Stimulated activated CD8-positive, alpha-beta memory T cell treated with anti-CD3 and anti-CD28 coated beads, Interleukin-2, amount 100 ng/mL, for 48 hours (primary cell): ENCODE measurements at regions not wholly inside any gene's neighbourhood (a gene's known extent, or its start where the extent isn't known, plus 50 kb on each side); places are given as distances from the start of the nearest gene placed in this dataset.
"Not testable (repeated sequence)": the region's sequence is repeated elsewhere in the genome, so short reads cannot be mapped to it uniquely, and the experiment has no call there.

ENCODE experiments used
- DNase-seq, 2 donors: peaks; one replicate each; pipeline ENCODE4 v3.0.0-alpha.2; 2020; ENCODE audit warnings: low read depth in 2 of 2

DNA sequence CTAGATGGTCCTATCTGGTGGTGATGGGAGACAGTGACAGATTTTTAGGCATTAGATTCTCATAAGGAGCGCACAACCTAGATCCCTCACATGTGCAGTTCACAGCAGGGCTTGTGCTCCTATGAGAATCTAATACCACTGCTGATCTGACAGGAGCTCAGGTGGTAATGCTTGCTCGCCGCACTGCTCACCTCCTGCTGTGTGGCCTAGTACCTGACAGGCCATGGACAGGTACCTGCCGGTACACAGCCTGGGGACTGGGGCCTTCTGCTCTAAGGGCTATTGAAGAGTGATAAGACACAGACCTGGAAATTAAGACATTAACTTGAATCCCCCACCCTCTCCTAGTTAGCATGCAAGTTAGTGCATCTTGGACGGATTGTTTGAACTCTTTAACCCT lies 64.4 kb downstream of the KLRB1 start:
- not testable (repeated sequence) for DNase-seq

DNA sequence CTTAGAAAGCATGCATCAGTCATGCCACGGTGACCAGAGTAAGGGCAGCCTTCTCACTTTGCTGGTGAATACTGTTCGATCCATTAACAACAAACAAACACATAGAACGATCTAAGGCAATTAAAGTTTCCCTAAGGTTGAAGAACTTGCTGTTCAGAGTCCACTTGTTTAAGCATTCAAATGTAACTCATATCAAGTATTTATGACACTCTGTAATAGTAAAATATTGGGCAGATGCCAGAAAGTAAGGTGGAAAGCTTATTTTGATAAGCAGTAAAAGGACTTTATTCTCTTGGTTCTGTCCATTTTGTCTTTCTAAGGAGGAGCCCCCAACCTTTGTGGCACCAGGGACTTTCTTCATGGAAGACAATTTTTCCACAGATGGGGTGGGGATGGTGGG lies 64.9 kb downstream of the KLRB1 start:
- not testable (repeated sequence) for DNase-seq

DNA sequence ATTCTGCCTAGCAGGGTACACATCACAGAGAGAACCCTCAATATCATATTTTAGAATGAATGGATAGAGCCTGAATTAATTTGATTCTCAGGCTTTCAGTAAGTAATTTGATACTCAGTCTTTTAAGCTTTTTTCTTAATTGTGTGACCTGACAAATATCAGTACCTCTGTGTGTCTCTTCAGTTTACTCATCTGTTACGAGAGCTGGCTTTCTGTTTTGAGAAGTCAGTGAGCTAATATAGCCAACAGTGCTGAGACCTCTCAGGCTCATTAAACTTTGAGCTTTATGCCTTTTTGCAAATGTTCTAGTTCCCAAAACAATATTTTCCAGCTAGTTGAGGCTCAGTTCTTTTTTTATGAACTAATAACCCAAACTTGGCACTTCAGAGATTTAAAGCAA lies 91.8 kb downstream of the KLRB1 start:
- DNase-seq = not testable (repeated sequence)

DNA sequence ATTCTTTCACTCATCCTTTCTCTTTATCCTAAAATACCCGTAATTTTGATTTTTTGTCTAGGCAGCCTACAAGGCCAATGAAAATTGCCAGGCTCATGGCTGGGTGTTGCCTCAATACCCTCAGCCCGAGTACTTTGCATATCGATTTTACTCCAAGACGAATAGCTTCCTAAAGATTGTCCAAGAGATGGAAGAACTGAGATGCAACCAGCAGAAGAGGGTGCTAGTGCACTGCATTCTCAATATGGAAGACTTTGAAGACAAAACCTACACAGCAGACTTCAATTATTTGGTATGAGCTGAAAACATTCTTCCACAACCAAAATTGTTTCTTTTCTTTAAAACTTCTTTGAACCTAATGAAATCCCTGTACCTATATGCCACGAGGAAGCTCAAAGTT lies 95.0 kb downstream of the KLRB1 start:
- DNase-seq = not testable (repeated sequence)

DNA sequence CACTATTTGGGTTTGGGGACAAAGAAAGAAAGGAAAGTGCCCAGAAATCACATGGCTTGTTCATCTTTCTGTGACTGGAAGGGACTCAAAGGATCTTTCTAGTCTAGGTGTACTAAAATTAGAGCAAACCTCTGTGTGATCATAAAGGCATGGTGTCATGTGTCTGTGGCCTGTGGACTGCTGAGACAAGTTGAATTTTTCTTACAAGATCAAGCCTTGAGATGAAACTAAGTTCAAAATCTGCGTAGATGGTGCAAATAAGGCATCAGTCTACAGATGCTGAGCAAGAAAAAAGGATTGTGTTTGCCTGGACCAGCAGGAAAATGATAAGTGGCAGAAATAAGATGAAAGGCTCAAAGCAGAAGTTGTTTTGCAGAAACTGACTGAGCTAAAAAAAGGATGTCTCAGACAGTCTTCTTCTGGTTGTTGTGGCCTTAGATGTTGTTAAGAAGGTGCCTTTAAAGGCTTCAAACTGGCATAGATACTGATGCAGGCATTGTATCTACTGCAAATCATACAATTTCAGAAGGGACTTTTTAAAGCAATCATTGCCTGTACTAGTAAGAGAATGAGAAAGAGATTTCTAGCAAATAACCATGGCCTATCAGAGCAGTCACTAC lies 97.2 kb downstream of the KLRB1 start:
- not testable (repeated sequence) for DNase-seq

DNA sequence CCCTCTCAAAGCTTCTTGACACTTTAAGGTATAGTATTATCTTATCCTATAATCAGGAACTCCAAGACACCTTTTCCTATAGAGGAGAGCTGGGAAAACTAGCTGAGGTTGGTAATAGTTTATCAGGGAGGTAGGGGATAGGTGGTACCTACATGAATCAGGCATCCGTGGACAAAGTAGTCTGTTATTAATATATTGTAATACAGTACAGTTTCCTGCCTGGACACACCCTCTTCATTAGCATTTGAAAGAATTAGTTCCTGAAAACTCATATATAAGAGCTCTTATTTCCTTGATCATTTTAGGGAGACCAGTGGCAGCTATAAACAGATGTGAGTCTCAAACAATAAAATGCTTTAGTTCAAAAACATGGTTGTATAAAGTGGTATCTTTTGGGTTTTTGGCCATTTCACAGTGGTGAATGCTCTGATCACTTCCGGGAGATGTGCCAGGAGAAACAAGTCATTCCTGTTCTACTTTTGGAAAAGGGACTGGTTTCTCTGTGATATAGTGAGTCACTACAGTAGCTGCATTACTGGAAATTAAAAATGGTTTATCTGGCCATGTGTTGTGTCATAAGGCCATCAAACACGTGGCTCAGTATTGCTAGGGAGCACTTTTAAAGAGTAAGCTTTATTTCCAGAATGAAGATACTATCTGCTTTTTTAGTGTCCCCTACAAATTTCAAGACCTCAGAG lies 98.1 kb downstream of the KLRB1 start:
- no peak for DNase-seq

DNA sequence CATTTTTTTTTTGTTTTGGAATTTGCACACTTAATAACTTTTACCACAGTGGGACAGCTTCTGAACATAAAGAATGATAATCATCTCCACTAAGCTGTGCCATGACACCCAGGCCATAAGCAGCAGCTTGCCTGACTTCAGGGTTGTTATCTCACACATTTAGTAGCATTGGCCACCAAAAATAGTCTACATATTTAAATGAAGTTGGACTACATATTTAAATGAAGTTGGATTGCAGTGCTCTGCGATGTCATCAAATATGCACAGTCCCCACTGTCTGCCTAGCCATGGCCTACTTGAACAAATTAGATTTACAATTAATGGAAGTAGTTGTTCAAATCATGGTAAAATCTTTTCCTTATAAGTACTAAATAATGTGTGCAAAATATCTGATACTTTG lies 101.0 kb downstream of the KLRB1 start:
- no peak for DNase-seq

DNA sequence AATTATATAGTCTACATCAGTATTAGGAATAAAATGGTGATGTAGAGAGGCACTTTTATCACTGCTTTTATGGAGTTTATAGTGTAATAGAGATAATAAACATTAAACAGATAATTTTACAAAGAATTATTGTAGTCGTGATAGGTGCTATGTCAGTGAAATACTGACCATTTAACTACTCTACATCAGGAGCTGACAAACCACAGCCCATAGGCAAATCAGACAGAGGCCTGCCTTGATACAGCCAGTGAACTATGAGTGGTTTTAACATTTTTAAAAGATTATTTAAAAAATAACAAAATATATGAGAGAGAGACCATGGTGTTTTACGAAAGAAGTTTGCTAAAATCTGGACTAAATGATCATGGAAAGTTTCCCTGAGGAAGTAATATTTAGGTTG lies 104.3 kb downstream of the KLRB1 start:
- not testable (repeated sequence) for DNase-seq

DNA sequence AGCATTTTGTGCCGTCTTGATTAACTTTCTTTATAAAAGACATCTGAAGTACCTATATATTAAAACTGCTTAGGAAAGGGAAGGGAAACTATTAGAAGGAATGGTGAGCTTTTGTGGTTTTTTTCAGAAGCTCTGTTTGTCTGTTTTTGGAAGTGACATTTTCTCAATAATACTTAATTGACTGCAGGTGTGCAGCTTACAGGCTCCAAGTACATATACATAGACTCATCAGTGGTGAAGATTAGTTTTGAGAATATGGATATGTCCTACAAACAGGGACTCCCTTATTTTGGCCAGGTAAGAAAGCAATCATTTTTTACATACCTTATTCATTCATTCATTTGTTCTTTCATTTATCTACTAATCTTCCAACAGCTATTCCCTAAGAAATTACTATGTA lies 104.9 kb downstream of the KLRB1 start:
- not testable (repeated sequence) for DNase-seq

DNA sequence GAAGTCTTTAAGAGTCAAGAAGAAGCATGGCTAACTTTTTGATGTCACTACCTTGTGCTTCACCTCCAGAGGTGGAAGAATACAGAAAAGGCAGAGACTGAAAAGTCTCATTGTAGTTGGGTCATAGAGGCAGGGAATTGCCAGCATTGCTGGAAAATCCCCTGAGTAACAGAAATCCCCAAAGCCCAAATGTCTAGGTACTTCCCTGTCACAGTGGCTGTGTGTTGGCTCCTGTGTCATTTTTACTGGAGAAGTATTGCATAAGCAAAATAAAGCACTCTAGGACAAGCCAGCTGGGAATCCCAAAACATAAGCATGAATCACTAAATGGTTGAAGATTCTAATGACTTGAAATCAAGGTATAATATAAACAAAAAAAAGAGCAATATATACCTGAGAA lies 114.4 kb downstream of the KLRB1 start:
- not testable (repeated sequence) for DNase-seq

DNA sequence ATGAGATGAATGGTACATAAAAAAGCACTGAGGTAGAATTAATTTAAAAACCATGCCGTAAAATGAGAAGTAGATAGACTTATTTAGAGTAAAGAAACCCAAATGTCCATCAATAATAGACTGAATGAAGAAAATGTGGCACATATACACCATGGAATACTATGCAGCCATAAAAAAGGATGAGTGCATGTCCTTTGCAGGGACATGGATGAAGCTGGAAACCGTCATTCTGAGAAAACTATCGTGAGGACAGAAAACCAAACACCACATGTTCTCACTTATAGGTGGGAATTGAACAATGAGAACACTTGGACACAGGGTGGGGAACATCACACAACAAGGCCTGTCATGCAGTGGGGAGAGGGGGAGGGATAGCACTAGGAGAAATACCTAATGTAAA lies 126.4 kb downstream of the KLRB1 start:
- DNase-seq = not testable (repeated sequence)

DNA sequence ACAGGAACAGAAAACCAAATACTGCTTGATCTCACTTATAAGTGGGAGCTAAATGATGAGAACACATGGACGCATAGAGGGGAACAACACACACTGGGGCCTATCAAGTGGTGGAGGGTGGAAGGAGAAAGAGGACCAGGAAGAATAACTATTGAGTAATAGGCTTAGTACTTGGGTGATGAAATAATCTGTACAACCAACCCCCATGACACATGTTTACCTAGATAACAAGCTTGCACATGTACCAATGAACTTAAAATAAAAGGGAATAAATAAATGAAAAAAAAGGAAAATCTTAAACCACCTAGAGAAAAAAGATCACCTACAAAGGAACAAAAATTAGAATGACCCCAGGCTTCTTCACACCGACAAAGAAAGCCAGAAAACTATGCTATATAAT lies 133.5 kb downstream of the KLRB1 start:
- not testable (repeated sequence) for DNase-seq

DNA sequence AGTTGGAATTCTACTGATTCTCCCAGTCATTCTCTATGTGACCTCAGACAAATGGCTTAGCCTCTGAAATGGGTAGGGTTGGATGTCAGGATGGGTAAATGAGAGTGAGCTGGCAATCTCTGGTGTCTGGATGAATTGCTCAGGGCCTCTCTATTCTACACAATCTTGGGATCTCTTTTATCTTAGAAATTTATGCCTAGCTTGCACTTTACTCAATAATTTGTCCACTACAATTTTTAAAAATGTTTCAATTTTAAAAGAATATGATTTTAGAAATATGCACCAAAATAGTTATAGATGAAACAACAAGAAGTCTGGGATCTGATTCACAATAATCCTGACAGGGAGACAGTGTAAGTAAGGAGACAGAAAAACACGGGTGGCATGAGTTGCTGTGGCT lies 134.1 kb downstream of the KLRB1 start:
- DNase-seq = not testable (repeated sequence)

DNA sequence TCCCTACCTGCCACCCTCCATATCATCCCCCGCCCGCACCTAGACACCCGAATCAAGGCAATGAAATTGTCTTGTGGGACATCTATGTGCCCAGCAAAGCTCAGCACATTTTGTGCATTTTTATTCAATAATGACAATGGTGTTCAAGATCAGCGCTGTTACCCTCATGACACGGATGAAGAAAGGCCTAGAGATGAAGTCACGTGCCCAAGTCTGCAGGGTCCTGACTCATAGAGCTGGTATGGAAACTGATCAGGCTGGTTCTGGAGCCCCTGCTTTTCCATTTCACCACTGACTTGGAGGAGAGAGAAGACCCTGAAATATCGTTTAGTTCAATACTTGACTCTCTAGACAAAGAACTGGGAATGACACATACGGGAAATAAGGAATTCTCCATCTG lies 136.2 kb downstream of the KLRB1 start:
- DNase-seq = not testable (repeated sequence)

DNA sequence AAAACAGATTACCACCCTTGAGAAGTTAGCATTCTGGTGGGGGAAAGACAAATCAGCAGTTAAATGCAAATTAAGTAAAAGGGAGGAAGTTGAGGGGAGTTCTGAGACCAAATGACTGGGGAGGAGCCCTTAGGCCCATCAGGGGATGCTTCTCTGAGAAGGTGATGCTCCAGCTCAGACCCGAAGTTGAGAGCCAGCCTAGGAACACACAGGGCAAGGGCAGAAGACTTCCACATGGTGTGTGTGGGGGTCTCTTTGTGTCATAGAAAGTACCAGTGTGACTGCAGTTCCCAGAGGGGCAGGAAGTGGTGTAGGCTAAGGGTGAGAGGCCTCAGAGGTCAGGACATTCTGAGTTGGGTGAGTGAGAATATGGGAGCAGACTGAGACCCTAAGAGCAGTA lies 137.3 kb downstream of the KLRB1 start:
- not testable (repeated sequence) for DNase-seq

DNA sequence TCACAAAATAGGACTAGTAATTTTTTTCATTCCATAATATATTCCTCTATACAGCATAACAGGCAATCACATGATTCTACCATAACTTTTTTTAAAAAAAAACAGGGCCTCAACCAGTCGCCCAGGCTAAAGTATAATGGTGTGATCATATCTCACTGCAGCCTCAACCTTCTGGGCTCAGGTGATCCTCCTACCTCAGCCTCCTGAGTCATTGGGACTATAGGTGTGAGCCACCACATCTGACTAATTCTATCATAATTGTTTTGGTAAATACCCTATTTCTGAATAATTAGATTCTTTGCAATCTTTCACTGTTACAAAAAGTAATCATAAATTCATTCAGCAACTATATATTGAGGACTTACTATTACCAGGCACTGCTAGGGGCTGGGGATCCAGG lies 137.8 kb downstream of the KLRB1 start:
- not testable (repeated sequence) for DNase-seq

DNA sequence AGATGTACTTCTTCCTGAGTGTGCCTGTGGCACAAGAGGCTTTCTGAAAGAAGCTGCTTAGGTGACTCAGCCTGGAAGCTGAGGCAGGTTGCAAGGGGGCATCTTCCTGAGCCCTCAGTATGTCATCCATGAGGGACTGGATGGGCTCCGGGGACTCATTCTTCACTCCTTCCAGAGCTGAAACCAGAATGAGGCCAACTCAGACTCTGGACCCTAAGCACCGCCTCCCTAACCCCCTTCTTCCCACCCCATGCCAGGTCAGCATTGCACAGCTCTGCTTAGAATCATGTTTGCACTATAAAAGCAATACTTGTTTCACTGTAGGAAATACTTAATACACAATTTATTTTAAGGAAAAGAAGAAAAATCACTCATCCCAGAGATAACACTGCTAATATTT lies 138.3 kb downstream of the KLRB1 start:
- DNase-seq = not testable (repeated sequence)

DNA sequence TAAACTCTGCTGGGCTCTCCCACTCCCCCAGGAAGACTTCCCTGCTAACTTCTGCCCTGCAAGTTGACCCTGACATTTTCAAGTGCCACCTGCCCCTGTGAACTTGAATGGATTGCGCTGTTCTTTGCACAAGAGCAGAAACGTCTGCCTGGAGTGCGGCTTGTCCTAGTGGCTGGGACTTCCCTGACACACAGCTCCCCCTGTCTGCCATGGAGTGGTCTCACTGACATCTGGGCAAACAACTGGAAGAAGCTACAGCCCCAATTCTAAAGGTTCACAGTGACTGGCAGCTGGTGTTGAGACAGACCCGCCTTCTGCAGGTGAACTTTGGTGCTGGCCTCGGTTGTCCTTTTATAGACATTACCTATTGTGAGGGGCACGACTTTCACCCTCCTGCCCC lies 138.7 kb downstream of the KLRB1 start:
- not testable (repeated sequence) for DNase-seq

DNA sequence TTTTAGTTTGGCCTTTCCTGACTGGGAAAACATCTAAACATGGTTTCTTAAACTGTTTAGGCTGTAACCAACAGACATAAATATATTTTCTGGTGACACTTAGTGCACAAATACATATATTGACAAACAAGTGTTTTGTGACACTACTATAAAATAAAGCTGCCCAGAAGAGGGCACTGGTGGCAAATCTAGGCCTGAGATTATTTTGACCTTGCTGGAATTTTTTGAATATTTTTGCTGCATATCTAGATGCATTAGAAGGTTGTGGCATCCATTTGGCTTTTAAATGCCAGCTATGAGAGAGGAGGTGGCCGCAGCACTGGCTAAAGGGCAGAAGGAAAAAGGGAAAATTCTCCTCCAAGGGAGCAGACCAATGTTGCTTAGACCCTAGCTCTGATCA lies 139.6 kb downstream of the KLRB1 start:
- not testable (repeated sequence) for DNase-seq

DNA sequence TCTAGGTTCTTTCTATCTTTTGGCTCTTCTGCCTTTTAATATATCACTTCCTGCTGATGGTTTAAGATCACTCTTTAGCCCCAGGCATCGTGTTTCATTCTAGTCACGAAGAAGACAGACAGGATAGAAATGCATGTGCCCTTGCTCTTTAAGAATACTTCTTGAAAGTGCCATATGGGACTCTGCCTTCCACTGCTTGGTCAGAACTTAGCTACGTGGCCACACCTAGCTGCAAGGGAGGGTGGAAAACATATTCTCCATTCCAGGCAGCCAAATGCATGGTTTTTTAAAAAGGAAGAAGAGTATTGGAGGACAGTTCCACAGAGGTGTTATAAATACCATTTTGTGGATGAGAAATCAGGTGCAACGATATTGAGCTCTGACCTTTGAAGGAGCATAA lies 143.3 kb downstream of the KLRB1 start:
- DNase-seq = no peak

DNA sequence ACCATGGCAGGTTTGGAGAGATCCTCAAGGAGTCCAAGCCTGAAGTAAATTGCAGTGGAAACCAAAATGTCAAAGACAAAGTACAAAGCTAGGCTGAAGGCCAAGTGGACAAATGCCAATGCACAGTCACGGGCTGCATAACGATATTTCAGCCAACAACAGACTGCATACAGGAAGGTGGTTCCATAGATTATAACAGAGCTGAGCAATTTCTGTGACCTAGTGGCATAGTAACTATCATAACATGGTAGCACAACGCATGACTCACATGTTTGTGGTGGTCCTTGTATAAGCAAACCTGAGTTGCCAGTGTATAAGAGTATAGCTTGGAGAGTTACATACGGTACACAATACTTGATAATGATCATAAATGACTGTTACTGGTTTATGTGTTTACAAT lies 152.2 kb downstream of the KLRB1 start:
- not testable (repeated sequence) for DNase-seq

DNA sequence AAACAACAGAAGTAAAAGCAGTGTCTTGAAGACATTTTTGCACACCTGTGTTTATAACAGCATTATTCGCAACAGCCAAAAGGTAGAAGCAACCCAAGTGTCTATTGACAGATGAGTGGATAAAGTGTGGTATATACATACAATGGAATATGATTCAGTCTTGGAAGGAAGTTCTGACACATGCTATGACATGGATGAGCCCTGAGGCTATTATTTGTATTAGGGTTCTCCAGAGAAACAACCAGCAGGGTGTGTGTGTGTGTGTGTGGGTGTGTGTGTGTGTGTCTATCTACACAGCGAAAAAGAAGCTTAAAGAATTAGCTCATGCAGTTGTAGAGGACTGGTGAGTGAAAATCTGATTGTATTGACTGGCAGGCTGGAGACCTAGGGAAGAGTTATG lies 153.7 kb downstream of the KLRB1 start:
- not testable (repeated sequence) for DNase-seq

DNA sequence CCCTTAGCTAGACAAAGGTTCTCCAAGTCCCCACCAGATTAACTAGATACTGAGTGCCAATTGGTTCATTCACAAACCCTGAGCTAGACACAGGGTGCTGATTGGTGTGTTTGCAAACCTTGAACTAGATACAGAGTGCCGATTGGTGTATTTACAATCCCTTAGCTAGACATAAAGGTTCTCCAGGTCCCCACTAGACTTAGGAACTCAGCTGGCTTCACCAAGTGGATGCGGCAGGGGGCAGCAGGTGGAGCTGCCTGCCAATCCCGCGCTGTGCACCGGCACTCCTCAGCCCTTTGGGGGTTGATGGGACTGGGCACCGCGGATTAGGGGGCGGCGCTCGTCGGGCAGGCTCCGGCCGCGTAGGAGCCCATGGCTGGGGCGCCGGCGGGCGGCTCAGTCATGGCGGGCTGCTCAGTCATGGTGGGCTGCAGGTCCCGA lies 157.6 kb downstream of the KLRB1 start:
- DNase-seq = not testable (repeated sequence)
